Transverse colon (tissue), 4 donors: ENCODE measurements at regions not wholly inside any gene's neighbourhood (a gene's known extent, or its start where the extent isn't known, plus 50 kb on each side); places are given as distances from the start of the nearest gene placed in this dataset.

Source experiments
- DNase-seq: peaks from one replicate; pipeline ENCODE4 v3.0.0-alpha.2; 2019
- H3K27ac ChIP-seq, 4 donors: fragments of 200-600 bp; sonication (generic); 2 replicates each; pipeline ENCODE4 v1.5.1; 2016 to 2018; ENCODE audit warnings: inconsistent platforms in 4 of 4
- H3K27me3 ChIP-seq: fragments of 200-600 bp; sonication (generic); 2 replicates; pipeline ENCODE4 v1.5.1; 2017; ENCODE audit warnings: inconsistent platforms
- H3K36me3 ChIP-seq, 4 donors: fragments of 200-600 bp; sonication (generic); 2 replicates each; pipeline ENCODE4 v1.5.1; 2017 to 2019; ENCODE audit warnings: inconsistent platforms in 4 of 4
- H3K4me1 ChIP-seq, 4 donors: fragments of 200-600 bp; sonication (generic); 2 replicates each; pipeline ENCODE4 v1.5.1; 2017 to 2020; ENCODE audit warnings: inconsistent platforms in 4 of 4
- H3K4me3 ChIP-seq, 4 donors: fragments of 200-600 bp; sonication (generic); 1 replicate in 1 of 4; 2 replicates in 3 of 4; pipeline versions ENCODE4 v1.5.1 to v1.6.1; 2017 to 2019; ENCODE audit warnings: inconsistent platforms in 4 of 4
- H3K9me3 ChIP-seq, 2 donors: fragments of 200-600 bp; sonication (generic); 2 replicates each; pipeline ENCODE4 v1.5.1; 2017 to 2019; ENCODE audit warnings: inconsistent platforms in 2 of 2
- EP300 ChIP-seq: sonication (generic); formaldehyde crosslinking; IDR thresholded peaks from one replicate; pipeline ENCODE4 v1.6.1; 2017; ENCODE audit warnings: antibody characterized with exemption, low read depth
- POLR2A ChIP-seq: fragments of 450-650 bp; IDR thresholded peaks from one replicate; pipeline ENCODE4 v1.6.1; 2016; ENCODE audit warnings: antibody characterized with exemption, mild to moderate bottlenecking, moderate library complexity
- POLR2AphosphoS5 ChIP-seq, 3 donors: sonication (generic); formaldehyde crosslinking; IDR thresholded peaks; one replicate each; pipeline ENCODE4 v1.6.1; 2016; ENCODE audit warnings: antibody characterized with exemption in 3 of 3
- WGBS, 2 donors: methylation state at CpG; one replicate each; pipeline ENCODE4 v1.1.5; 2018; ENCODE audit warnings: low coverage in 1 of 2; 5-methylcytosine and 5-hydroxymethylcytosine counted together
- in situ Hi-C, 4 donors: fragments of 200-750 bp; cut with MboI; loops; one replicate each; pipeline versions ENCODE4 v1.15.0 to v1.15.1; 2017; ENCODE audit warnings: low sequenced_read_pairs in 3 of 4, low pct_ligation_motif_present in 1 of 4, low pct_unique_long_range_greater_than_20kb in 1 of 4
- intact Hi-C: fragments of 100-400 bp; cut with DNase I; formaldehyde crosslinking; loops from one replicate; pipeline ENCODE4 v1.15.1; 2023; ENCODE audit warnings: low total_unique reads
- TF ChIP-seq, protein P1 (sequence below), 5 experiments: fragments of 200-600 bp in 3 of 5; fragments of 450-650 bp in 2 of 5; sonication (generic) in 3 of 5; IDR thresholded peaks; 1 replicate in 2 of 5; 2 replicates in 3 of 5; pipeline ENCODE4 v1.5.1; 2016 to 2017; ENCODE audit warnings: antibody characterized with exemption in 5 of 5, inconsistent platforms in 3 of 5, mild to moderate bottlenecking in 2 of 5, moderate library complexity in 1 of 5

GRCh38 chr1:38120552-38121230 is 74.1 kb upstream of the POU3F1 start:
- intact Hi-C loops = no loop called here
- Histone ChIP-seq H3K4me3 (no peak overlapping the region), H3K36me3 (no peaks in the 10 kb centered on the region), H3K9me3 (no peaks in the 10 kb centered on the region), H3K27me3 (no peaks in the 10 kb centered on the region), H3K4me1 (no peaks in the 10 kb centered on the region), H3K27ac (no peak overlapping the region)
- WGBS, 2 donors = 77 to 97% methylated on average over 3 to 5 of the region's 5 CpGs
- TF ChIP-seq EP300 (no peak), POLR2A (no peak), POLR2AphosphoS5 (IDR thresholded peaks at IDR 0.05) (no peak)
- TF ChIP-seq, protein P1, sequence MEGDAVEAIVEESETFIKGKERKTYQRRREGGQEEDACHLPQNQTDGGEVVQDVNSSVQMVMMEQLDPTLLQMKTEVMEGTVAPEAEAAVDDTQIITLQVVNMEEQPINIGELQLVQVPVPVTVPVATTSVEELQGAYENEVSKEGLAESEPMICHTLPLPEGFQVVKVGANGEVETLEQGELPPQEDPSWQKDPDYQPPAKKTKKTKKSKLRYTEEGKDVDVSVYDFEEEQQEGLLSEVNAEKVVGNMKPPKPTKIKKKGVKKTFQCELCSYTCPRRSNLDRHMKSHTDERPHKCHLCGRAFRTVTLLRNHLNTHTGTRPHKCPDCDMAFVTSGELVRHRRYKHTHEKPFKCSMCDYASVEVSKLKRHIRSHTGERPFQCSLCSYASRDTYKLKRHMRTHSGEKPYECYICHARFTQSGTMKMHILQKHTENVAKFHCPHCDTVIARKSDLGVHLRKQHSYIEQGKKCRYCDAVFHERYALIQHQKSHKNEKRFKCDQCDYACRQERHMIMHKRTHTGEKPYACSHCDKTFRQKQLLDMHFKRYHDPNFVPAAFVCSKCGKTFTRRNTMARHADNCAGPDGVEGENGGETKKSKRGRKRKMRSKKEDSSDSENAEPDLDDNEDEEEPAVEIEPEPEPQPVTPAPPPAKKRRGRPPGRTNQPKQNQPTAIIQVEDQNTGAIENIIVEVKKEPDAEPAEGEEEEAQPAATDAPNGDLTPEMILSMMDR (IDR thresholded peaks at IDR 0.05) = no peak
- in situ Hi-C loops = no loop called here
- DNase-seq = no peak

DNA sequence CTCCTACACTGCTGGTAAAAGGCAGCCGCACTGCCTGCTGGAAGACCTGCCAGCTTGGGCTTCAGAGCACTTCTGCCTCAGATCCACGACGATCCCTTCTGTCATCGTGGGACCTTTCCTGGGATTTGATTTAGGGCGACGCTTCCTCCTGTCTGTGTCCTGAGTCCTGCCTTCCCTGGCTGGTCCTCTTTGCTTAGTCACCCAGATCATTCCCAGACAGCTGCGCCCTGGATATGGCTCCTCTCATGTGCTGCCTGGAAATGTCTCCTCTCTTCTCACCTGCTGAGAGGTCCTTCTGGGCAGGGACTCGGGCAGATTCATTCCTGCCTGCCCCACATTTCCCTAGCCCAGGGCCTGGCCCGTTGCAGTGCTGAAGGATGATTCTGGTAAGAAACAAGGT is 72.4 kb upstream of the POU3F1 start:
- Histone ChIP-seq H3K27me3 (no peaks in the 10 kb centered on the region), H3K4me1 (no peaks in the 10 kb centered on the region), H3K9me3 (no peaks in the 10 kb centered on the region), H3K27ac (no peak overlapping the region), H3K36me3 (no peaks in the 10 kb centered on the region), H3K4me3 (no peak overlapping the region)
- intact Hi-C loops = no loop called here
- TF ChIP-seq POLR2A (no peak), POLR2AphosphoS5 (IDR thresholded peaks at IDR 0.05) (no peak), EP300 (no peak)
- TF ChIP-seq, protein P1 (IDR thresholded peaks at IDR 0.05) = no peak
- WGBS, 2 donors = 50 to 82% methylated on average over 2 to 9 of the region's 9 CpGs
- in situ Hi-C loops = no loop called here
- no peak for DNase-seq

- WGBS, 2 donors = 83% methylated on average over 11 of the region's 11 CpGs; no CpG with 5 or more reads in 1 of the 2 donors
- TF ChIP-seq POLR2AphosphoS5 (IDR thresholded peaks at IDR 0.05) (no peak), EP300 (no peak), POLR2A (no peak)
- TF ChIP-seq, protein P1 (IDR thresholded peaks at IDR 0.05) = no peak
- no peak for DNase-seq
- in situ Hi-C loops (no loop called here), intact Hi-C loops (no loop called here)
- Histone ChIP-seq H3K27ac (no peak overlapping the region), H3K36me3 (no peaks in the 10 kb centered on the region), H3K9me3 (no peaks in the 10 kb centered on the region), H3K4me3 (no peak overlapping the region), H3K27me3 (no peaks in the 10 kb centered on the region), H3K4me1 (no peaks in the 10 kb centered on the region)
Observed at GRCh38 chr1:38117444-38117887, 70.9 kb upstream of the POU3F1 start.

- H3K27me3 ChIP-seq = no peaks in the 10 kb centered on the region
- H3K4me1 ChIP-seq = no peaks in the 10 kb centered on the region
- no peak overlapping the region for H3K27ac ChIP-seq
- H3K9me3 ChIP-seq = no peaks in the 10 kb centered on the region
- H3K36me3 ChIP-seq = no peaks in the 10 kb centered on the region
- 84 to 90% methylated on average over 4 to 9 of the region's 9 CpGs for WGBS, 2 donors
- no peak for DNase-seq
- intact Hi-C loops = no loop called here
- no peak for TF ChIP-seq POLR2AphosphoS5 (IDR thresholded peaks at IDR 0.05)
- TF ChIP-seq, protein P1 (IDR thresholded peaks at IDR 0.05) = no peak
- TF ChIP-seq EP300 = no peak
- TF ChIP-seq POLR2A = no peak
- H3K4me3 ChIP-seq = no peak overlapping the region
- in situ Hi-C loops = no loop called here
Observed at GRCh38 chr1:38115682-38116202, 69.1 kb upstream of the POU3F1 start.
